Heart left ventricle (tissue), 13 donors: ENCODE measurements at regions not wholly inside any gene's neighbourhood (a gene's known extent, or its start where the extent isn't known, plus 50 kb on each side); places are given as distances from the start of the nearest gene placed in this dataset.

Source experiments
- POLR2A ChIP-seq, 2 donors: fragments of 450-650 bp; IDR thresholded peaks; one replicate each; pipeline ENCODE4 v1.6.1; 2017; ENCODE audit warnings: antibody characterized with exemption in 2 of 2, mild to moderate bottlenecking in 2 of 2, moderate library complexity in 2 of 2
- TF ChIP-seq, protein P1 (sequence below), 12 donors: fragments of 200-600 bp; sonication (generic) in 4 of 12; IDR thresholded peaks; one replicate each; pipeline versions ENCODE4 v1.5.0 to v1.8.0; 2018 to 2022; ENCODE audit warnings: antibody characterized with exemption in 12 of 12, mild to moderate bottlenecking in 5 of 12
- donor health status: ischemic (EF 13 %, LVEDD 7.1; RV severe dilation, severe dysfunction).
- donor health status: DM: no; HTN: yes; CAD: no.
- donor health status: DM: no; HTN: no; CAD: no.
- donor health status: ischemic (EF 25% LVEDD 6.9; RV normal size, moderate dysfunction).
- donor health status: ischemic (EF 25% LVEDD 5.7; RV mildly dilated, moderate dysfunction).
- donor health status: ischemic (EF 35%, LVEDD 5.7; RV mildly dilated, moderate dysfunction).
- donor health status: nonischemic (EF 11% LVEDD 7.7; RV severe dilation, severe dysfunction).
- donor health status: DM: yes; HTN: yes; CAD: no.
- donor health status: PGD.
- donor health status: ischemic (EF 29% LVEDD 5.4; RV normal size, mild dysfunction).
- donor health status: nonischemic (EF 23%, LVEDD 6.1; RV moderate dilation, normal function).

DNA sequence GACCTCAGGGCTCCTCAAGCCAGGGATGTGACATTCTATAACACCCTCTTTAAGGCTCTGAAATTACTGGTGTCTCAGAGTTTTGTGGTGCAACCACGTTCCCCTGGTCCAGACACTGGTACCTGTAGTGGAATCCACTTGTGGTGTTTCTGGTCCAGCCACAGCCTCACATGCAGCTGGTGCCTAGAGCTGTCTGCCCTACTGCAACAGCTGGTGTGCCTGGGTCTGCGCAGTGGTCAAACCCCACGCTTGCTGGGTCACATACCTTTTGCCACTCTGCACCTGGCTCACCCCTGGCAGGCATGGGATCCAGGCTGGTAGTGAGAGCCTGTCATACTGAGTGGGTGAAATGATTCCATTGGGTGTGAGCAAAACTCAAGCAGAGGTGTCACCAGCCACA lies 1230.2 kb upstream of the EYS start:
- TF ChIP-seq, protein P1, sequence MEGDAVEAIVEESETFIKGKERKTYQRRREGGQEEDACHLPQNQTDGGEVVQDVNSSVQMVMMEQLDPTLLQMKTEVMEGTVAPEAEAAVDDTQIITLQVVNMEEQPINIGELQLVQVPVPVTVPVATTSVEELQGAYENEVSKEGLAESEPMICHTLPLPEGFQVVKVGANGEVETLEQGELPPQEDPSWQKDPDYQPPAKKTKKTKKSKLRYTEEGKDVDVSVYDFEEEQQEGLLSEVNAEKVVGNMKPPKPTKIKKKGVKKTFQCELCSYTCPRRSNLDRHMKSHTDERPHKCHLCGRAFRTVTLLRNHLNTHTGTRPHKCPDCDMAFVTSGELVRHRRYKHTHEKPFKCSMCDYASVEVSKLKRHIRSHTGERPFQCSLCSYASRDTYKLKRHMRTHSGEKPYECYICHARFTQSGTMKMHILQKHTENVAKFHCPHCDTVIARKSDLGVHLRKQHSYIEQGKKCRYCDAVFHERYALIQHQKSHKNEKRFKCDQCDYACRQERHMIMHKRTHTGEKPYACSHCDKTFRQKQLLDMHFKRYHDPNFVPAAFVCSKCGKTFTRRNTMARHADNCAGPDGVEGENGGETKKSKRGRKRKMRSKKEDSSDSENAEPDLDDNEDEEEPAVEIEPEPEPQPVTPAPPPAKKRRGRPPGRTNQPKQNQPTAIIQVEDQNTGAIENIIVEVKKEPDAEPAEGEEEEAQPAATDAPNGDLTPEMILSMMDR (IDR thresholded peaks at IDR 0.05), result no peak
- TF ChIP-seq POLR2A (IDR thresholded peaks at IDR 0.05), result no peak
